Sigmoid colon (tissue), 4 donors: ENCODE measurements at regions not wholly inside any gene's neighbourhood (a gene's known extent, or its start where the extent isn't known, plus 50 kb on each side); places are given as distances from the start of the nearest gene placed in this dataset.

Source experiments
- CTCF ChIP-seq, 4 experiments: fragments of 450-650 bp in 3 of 4; fragments of 200-600 bp in 1 of 4; IDR thresholded peaks; one replicate each; pipeline ENCODE4 v1.5.1; 2016 to 2019; ENCODE audit warnings: antibody characterized with exemption in 4 of 4, mild to moderate bottlenecking in 3 of 4, moderate library complexity in 2 of 4
- EP300 ChIP-seq, 4 donors: sonication (generic); formaldehyde crosslinking; IDR thresholded peaks; one replicate each; pipeline ENCODE4 v1.6.1; 2017; ENCODE audit warnings: antibody characterized with exemption in 4 of 4
- POLR2A ChIP-seq, 2 donors: fragments of 450-650 bp; IDR thresholded peaks; one replicate each; pipeline ENCODE4 v1.6.1; 2016; ENCODE audit warnings: antibody characterized with exemption in 2 of 2, mild to moderate bottlenecking in 2 of 2, moderate library complexity in 2 of 2
- POLR2AphosphoS5 ChIP-seq, 4 donors: sonication (generic); formaldehyde crosslinking; IDR thresholded peaks; one replicate each; pipeline ENCODE4 v1.6.1; 2017; ENCODE audit warnings: antibody characterized with exemption in 4 of 4

GRCh38 chr5:91521334-91521733 lies 138.2 kb upstream of the ARRDC3 start:
- TF ChIP-seq CTCF (IDR thresholded peaks at IDR 0.05) (no peak), POLR2A (IDR thresholded peaks at IDR 0.05) (no peak), EP300 (IDR thresholded peaks at IDR 0.05) (no peak), POLR2AphosphoS5 (IDR thresholded peaks at IDR 0.05) (no peak)
